ENCODE measurements at regions not wholly inside any gene's neighbourhood (a gene's known extent, or its start where the extent isn't known, plus 50 kb on each side); places are given as distances from the start of the nearest gene placed in this dataset.

- Histone ChIP-seq H3K4me1 (ENCODE audit: control insufficient read depth, low read depth, low read length) (no peaks in the 10 kb centered on the region), H3K27me3 (ENCODE audit: control insufficient read depth, insufficient read depth, low read length) (no peaks in the 10 kb centered on the region), H3K36me3 (ENCODE audit: control insufficient read depth, low read depth, low read length) (no peaks in the 10 kb centered on the region), H3K9me3 (ENCODE audit: control insufficient read depth, low read depth, low read length) (no peaks in the 10 kb centered on the region), H3K4me3 (ENCODE audit: low read length) (no peak overlapping the region), H3K9ac (ENCODE audit: low read length) (no peak overlapping the region), H3K27ac (ENCODE audit: low read length) (no peak overlapping the region)
These were observed 158.3 kb downstream of the CNTN3 start for GRCh38 chr3:74456166-74456565.

GRCh38 chr3:74447221-74447620 lies 167.2 kb downstream of the CNTN3 start:
- Histone ChIP-seq H3K27ac (ENCODE audit: low read length) (no peak overlapping the region), H3K9me3 (ENCODE audit: control insufficient read depth, low read depth, low read length) (no peaks in the 10 kb centered on the region), H3K27me3 (ENCODE audit: control insufficient read depth, insufficient read depth, low read length) (no peaks in the 10 kb centered on the region), H3K9ac (ENCODE audit: low read length) (no peak overlapping the region), H3K4me3 (ENCODE audit: low read length) (no peak overlapping the region), H3K4me1 (ENCODE audit: control insufficient read depth, low read depth, low read length) (no peaks in the 10 kb centered on the region), H3K36me3 (ENCODE audit: control insufficient read depth, low read depth, low read length) (no peaks in the 10 kb centered on the region)

GRCh38 chr3:74445541-74445940 lies 168.9 kb downstream of the CNTN3 start:
- Histone ChIP-seq H3K27ac (ENCODE audit: low read length) (no peak overlapping the region), H3K27me3 (ENCODE audit: control insufficient read depth, insufficient read depth, low read length) (no peaks in the 10 kb centered on the region), H3K36me3 (ENCODE audit: control insufficient read depth, low read depth, low read length) (no peaks in the 10 kb centered on the region), H3K9ac (ENCODE audit: low read length) (no peak overlapping the region), H3K9me3 (ENCODE audit: control insufficient read depth, low read depth, low read length) (no peaks in the 10 kb centered on the region), H3K4me1 (ENCODE audit: control insufficient read depth, low read depth, low read length) (no peaks in the 10 kb centered on the region), H3K4me3 (ENCODE audit: low read length) (no peak overlapping the region)

GRCh38 chr3:74443102-74443501 lies 171.4 kb downstream of the CNTN3 start:
- Histone ChIP-seq H3K4me3 (ENCODE audit: low read length) (no peak overlapping the region), H3K4me1 (ENCODE audit: control insufficient read depth, low read depth, low read length) (no peaks in the 10 kb centered on the region), H3K9me3 (ENCODE audit: control insufficient read depth, low read depth, low read length) (no peaks in the 10 kb centered on the region), H3K27ac (ENCODE audit: low read length) (no peak overlapping the region), H3K27me3 (ENCODE audit: control insufficient read depth, insufficient read depth, low read length) (no peaks in the 10 kb centered on the region), H3K36me3 (ENCODE audit: control insufficient read depth, low read depth, low read length) (no peaks in the 10 kb centered on the region), H3K9ac (ENCODE audit: low read length) (no peak overlapping the region)

- Histone ChIP-seq H3K4me1 (ENCODE audit: control insufficient read depth, low read depth, low read length) (no peaks in the 10 kb centered on the region), H3K36me3 (ENCODE audit: control insufficient read depth, low read depth, low read length) (no peaks in the 10 kb centered on the region), H3K9ac (ENCODE audit: low read length) (no peak overlapping the region), H3K4me3 (ENCODE audit: low read length) (no peak overlapping the region), H3K27me3 (ENCODE audit: control insufficient read depth, insufficient read depth, low read length) (no peaks in the 10 kb centered on the region), H3K9me3 (ENCODE audit: control insufficient read depth, low read depth, low read length) (no peaks in the 10 kb centered on the region), H3K27ac (ENCODE audit: low read length) (no peak overlapping the region)
These were observed 171.8 kb downstream of the CNTN3 start for GRCh38 chr3:74442683-74443082.

GRCh38 chr3:74442068-74442467 lies 172.4 kb downstream of the CNTN3 start:
- Histone ChIP-seq H3K27me3 (ENCODE audit: control insufficient read depth, insufficient read depth, low read length) (no peaks in the 10 kb centered on the region), H3K36me3 (ENCODE audit: control insufficient read depth, low read depth, low read length) (no peaks in the 10 kb centered on the region), H3K4me1 (ENCODE audit: control insufficient read depth, low read depth, low read length) (no peaks in the 10 kb centered on the region), H3K9me3 (ENCODE audit: control insufficient read depth, low read depth, low read length) (no peaks in the 10 kb centered on the region), H3K9ac (ENCODE audit: low read length) (no peak overlapping the region), H3K27ac (ENCODE audit: low read length) (no peak overlapping the region), H3K4me3 (ENCODE audit: low read length) (no peak overlapping the region)

GRCh38 chr3:74436184-74436583 lies 178.3 kb downstream of the CNTN3 start:
- H3K27me3 ChIP-seq (ENCODE audit: control insufficient read depth, insufficient read depth, low read length): no peaks in the 10 kb centered on the region
- no peaks in the 10 kb centered on the region for H3K9me3 ChIP-seq (ENCODE audit: control insufficient read depth, low read depth, low read length)
- no peaks in the 10 kb centered on the region for H3K36me3 ChIP-seq (ENCODE audit: control insufficient read depth, low read depth, low read length)
- H3K4me3 ChIP-seq (ENCODE audit: low read length): no peak overlapping the region
- no peak overlapping the region for H3K27ac ChIP-seq (ENCODE audit: low read length)
- H3K4me1 ChIP-seq (ENCODE audit: control insufficient read depth, low read depth, low read length): no peaks in the 10 kb centered on the region
- no peak overlapping the region for H3K9ac ChIP-seq (ENCODE audit: low read length)

- Histone ChIP-seq H3K27me3 (ENCODE audit: control insufficient read depth, insufficient read depth, low read length) (no peaks in the 10 kb centered on the region), H3K9me3 (ENCODE audit: control insufficient read depth, low read depth, low read length) (no peaks in the 10 kb centered on the region), H3K4me1 (ENCODE audit: control insufficient read depth, low read depth, low read length) (no peaks in the 10 kb centered on the region), H3K4me3 (ENCODE audit: low read length) (no peak overlapping the region), H3K9ac (ENCODE audit: low read length) (no peak overlapping the region), H3K36me3 (ENCODE audit: control insufficient read depth, low read depth, low read length) (no peaks in the 10 kb centered on the region), H3K27ac (ENCODE audit: low read length) (no peak overlapping the region)
These were observed 178.8 kb downstream of the CNTN3 start for GRCh38 chr3:74435631-74436030.

- Histone ChIP-seq H3K9ac (ENCODE audit: low read length) (no peak overlapping the region), H3K9me3 (ENCODE audit: control insufficient read depth, low read depth, low read length) (no peaks in the 10 kb centered on the region), H3K4me1 (ENCODE audit: control insufficient read depth, low read depth, low read length) (no peaks in the 10 kb centered on the region), H3K4me3 (ENCODE audit: low read length) (no peak overlapping the region), H3K27me3 (ENCODE audit: control insufficient read depth, insufficient read depth, low read length) (no peaks in the 10 kb centered on the region), H3K36me3 (ENCODE audit: control insufficient read depth, low read depth, low read length) (no peaks in the 10 kb centered on the region), H3K27ac (ENCODE audit: low read length) (no peak overlapping the region)
These were observed 180.1 kb downstream of the CNTN3 start for GRCh38 chr3:74434406-74434805.

GRCh38 chr3:74426571-74426970 lies 187.9 kb downstream of the CNTN3 start:
- Histone ChIP-seq H3K27me3 (ENCODE audit: control insufficient read depth, insufficient read depth, low read length) (no peaks in the 10 kb centered on the region), H3K4me3 (ENCODE audit: low read length) (no peak overlapping the region), H3K9ac (ENCODE audit: low read length) (no peak overlapping the region), H3K27ac (ENCODE audit: low read length) (no peak overlapping the region), H3K9me3 (ENCODE audit: control insufficient read depth, low read depth, low read length) (no peaks in the 10 kb centered on the region), H3K36me3 (ENCODE audit: control insufficient read depth, low read depth, low read length) (no peaks in the 10 kb centered on the region), H3K4me1 (ENCODE audit: control insufficient read depth, low read depth, low read length) (no peaks in the 10 kb centered on the region)

- H3K4me3 ChIP-seq (ENCODE audit: low read length): no peak overlapping the region
- no peaks in the 10 kb centered on the region for H3K36me3 ChIP-seq (ENCODE audit: control insufficient read depth, low read depth, low read length)
- no peak overlapping the region for H3K27ac ChIP-seq (ENCODE audit: low read length)
- H3K27me3 ChIP-seq (ENCODE audit: control insufficient read depth, insufficient read depth, low read length): no peaks in the 10 kb centered on the region
- H3K4me1 ChIP-seq (ENCODE audit: control insufficient read depth, low read depth, low read length): no peaks in the 10 kb centered on the region
- H3K9ac ChIP-seq (ENCODE audit: low read length): no peak overlapping the region
- no peaks in the 10 kb centered on the region for H3K9me3 ChIP-seq (ENCODE audit: control insufficient read depth, low read depth, low read length)
These were observed 190.6 kb downstream of the CNTN3 start for GRCh38 chr3:74423867-74424266.

GRCh38 chr3:74420538-74421124 lies 193.8 kb downstream of the CNTN3 start:
- no peaks in the 10 kb centered on the region for H3K36me3 ChIP-seq (ENCODE audit: control insufficient read depth, low read depth, low read length)
- H3K9me3 ChIP-seq (ENCODE audit: control insufficient read depth, low read depth, low read length): no peaks in the 10 kb centered on the region
- H3K27me3 ChIP-seq (ENCODE audit: control insufficient read depth, insufficient read depth, low read length): no peaks in the 10 kb centered on the region

More at GRCh38 chr3:74420538-74421124, 193.8 kb downstream of the CNTN3 start:
- Histone ChIP-seq H3K4me1 (ENCODE audit: control insufficient read depth, low read depth, low read length) (peaks cover under 1% of the 10 kb centered on the region), H3K4me3 (ENCODE audit: low read length) (no peak overlapping the region), H3K9ac (ENCODE audit: low read length) (no peak overlapping the region), H3K27ac (ENCODE audit: low read length) (no peak overlapping the region)

Measured in iPS-18a (cell line).